SJSA1 (cell line): ENCODE measurements at regions not wholly inside any gene's neighbourhood (a gene's known extent, or its start where the extent isn't known, plus 50 kb on each side); places are given as distances from the start of the nearest gene placed in this dataset.

Experiments used
- DNase-seq, 2 experiments: peaks; one replicate each; pipeline ENCODE4 v3.0.0-alpha.2; 2015 to 2020; ENCODE audit warnings: low spot score in 2 of 2, low read depth in 1 of 2
- H3K27ac ChIP-seq: fragments of 250-450 bp; sonication (Bioruptor Pico); 2 replicates; pipeline ENCODE4 v1.5.1; 2020; ENCODE audit warnings: mild to moderate bottlenecking, moderate library complexity
- H3K27me3 ChIP-seq: fragments of 250-450 bp; sonication (Bioruptor Pico); replicated peaks from 2 replicates; pipeline ENCODE4 v1.5.1; 2020; ENCODE audit warnings: mild to moderate bottlenecking, moderate library complexity
- H3K36me3 ChIP-seq: fragments of 250-450 bp; sonication (Bioruptor Pico); 2 replicates; pipeline ENCODE4 v1.5.1; 2020; ENCODE audit warnings: mild to moderate bottlenecking
- H3K4me1 ChIP-seq: fragments of 250-450 bp; sonication (Bioruptor Pico); replicated peaks from 2 replicates; pipeline ENCODE4 v1.6.1; 2021; ENCODE audit warnings: mild to moderate bottlenecking
- H3K4me3 ChIP-seq: fragments of 250-450 bp; sonication (Bioruptor Pico); 2 replicates; pipeline ENCODE4 v1.5.1; 2020; ENCODE audit warnings: mild to moderate bottlenecking
- H3K9me3 ChIP-seq: fragments of 250-450 bp; sonication (Bioruptor Pico); replicated peaks from 2 replicates; pipeline ENCODE4 v1.5.1; 2020; ENCODE audit warnings: mild to moderate bottlenecking

DNA sequence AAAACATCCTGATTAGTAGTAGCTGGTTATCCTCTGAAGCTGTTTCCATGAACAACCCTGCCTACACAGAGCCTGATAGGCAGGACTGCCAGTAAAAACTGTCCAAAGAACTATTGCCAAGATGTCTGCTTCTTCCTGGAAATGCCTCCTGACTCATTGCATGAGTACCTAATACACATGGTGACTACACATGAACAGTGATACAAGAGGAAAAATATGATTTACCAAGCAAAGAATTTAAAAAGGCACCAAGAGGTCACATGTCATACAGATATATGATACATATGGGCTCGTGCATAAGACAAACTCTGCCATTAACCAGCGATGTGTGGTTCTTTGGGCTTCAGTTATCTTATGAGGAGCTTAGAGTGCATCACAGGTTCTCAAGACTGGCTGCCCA is 552.3 kb downstream of the SLC16A7 start:
- Histone ChIP-seq H3K4me3 (no peak overlapping the region), H3K27ac (peak overlapping the region; percentile 77), H3K4me1 (peaks cover 13% of the 10 kb centered on the region), H3K36me3 (no peaks in the 10 kb centered on the region), H3K27me3 (no peaks in the 10 kb centered on the region), H3K9me3 (no peaks in the 10 kb centered on the region)
- peak in 1 of 2 experiments; percentile 21 for DNase-seq

DNA sequence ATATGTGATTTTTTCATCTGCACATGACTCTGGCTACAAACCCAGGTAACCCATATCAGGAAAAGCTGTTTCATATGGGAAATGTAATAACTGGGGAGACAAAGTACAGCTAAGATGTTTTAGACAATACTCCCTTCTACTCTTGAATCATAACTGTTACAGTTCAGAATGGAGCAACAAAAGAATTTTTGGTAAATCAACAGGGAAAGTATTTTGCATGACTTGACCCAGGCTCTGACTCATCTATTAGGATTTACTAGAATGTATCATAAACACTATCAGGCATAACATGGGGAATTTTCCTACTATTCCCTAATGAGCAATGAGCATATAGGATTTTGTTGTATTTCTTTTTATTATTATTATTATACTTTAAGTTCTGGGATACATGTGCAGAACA is 553.0 kb downstream of the SLC16A7 start:
- no peaks in the 10 kb centered on the region for H3K9me3 ChIP-seq
- peak in 1 of 2 experiments; percentile 55 for DNase-seq
- H3K27me3 ChIP-seq: no peaks in the 10 kb centered on the region
- peak overlapping the region; percentile 77 for H3K27ac ChIP-seq
- peaks cover 13% of the 10 kb centered on the region for H3K4me1 ChIP-seq
- H3K4me3 ChIP-seq: no peak overlapping the region
- no peaks in the 10 kb centered on the region for H3K36me3 ChIP-seq

DNA sequence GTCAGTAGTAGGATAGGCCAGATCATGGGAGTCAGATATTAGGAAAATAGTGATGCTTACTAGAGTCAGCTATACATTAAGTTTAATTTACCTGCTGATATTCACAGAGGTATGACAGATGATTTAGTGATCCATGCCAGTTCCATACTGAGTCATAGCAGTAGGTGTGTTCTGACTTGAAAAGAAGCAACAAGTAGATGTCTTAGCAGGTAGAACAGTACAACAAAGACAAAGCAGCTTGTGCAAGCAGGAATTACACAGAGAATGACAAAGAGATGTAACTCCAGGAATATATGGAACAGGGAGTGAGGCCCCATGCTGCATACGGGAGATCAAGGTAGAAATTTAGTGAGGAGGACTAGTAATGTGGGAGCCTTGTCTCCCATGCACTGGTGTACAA is 556.9 kb downstream of the SLC16A7 start:
- no peak for DNase-seq
- H3K4me3 ChIP-seq: no peak overlapping the region
- H3K4me1 ChIP-seq: peaks cover 12% of the 10 kb centered on the region
- no peaks in the 10 kb centered on the region for H3K27me3 ChIP-seq
- no peak overlapping the region for H3K27ac ChIP-seq
- H3K36me3 ChIP-seq: no peaks in the 10 kb centered on the region
- no peaks in the 10 kb centered on the region for H3K9me3 ChIP-seq

DNA sequence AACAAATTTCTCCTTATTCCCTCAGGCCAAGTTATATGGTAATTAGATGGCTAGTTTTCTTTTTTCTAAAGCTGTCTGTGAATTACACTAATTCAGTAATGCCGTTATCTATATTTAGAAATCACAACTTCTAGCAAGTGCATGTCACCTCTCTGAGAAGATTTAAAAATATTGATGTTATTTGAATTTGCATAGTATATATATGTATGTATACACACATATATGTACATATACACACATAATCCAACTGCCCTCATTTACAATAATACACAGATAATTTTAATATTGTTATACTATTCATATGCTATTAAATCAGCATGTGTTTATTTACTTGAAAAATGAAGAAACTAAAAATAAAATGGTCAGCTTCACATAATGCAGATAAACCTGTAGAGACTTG is 563.9 kb downstream of the SLC16A7 start:
- no peaks in the 10 kb centered on the region for H3K27me3 ChIP-seq
- no peak for DNase-seq
- H3K4me3 ChIP-seq: no peak overlapping the region
- H3K9me3 ChIP-seq: no peaks in the 10 kb centered on the region
- no peaks in the 10 kb centered on the region for H3K36me3 ChIP-seq
- no peaks in the 10 kb centered on the region for H3K4me1 ChIP-seq
- H3K27ac ChIP-seq: no peak overlapping the region

- no peak for DNase-seq
- H3K4me1 ChIP-seq: no peaks in the 10 kb centered on the region
- H3K9me3 ChIP-seq: no peaks in the 10 kb centered on the region
- H3K27me3 ChIP-seq: no peaks in the 10 kb centered on the region
- no peak overlapping the region for H3K27ac ChIP-seq
- no peaks in the 10 kb centered on the region for H3K36me3 ChIP-seq
- H3K4me3 ChIP-seq: no peak overlapping the region
Measured at GRCh38 chr12:60162988-60163720, 567.3 kb downstream of the SLC16A7 start.

DNA sequence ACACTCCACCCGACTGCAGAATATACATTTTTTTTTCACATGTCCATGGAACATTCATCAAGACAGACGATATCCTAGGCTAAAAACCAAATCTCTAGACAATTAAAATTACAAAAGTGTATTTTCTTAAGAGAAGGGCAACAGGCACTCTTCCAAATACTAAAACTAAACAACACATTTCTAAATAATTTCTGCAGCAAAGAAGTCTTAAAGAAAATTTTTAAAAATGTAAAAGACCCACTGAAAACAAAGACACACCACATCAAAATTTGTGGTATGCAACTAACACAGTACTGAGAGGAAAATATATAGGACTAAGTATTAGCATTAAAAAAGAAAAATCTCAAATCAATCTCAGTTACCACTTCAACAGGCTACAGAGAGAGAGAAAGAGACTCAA is 570.0 kb downstream of the SLC16A7 start:
- Histone ChIP-seq H3K4me3 (no peak overlapping the region), H3K9me3 (no peaks in the 10 kb centered on the region), H3K27me3 (no peaks in the 10 kb centered on the region), H3K36me3 (no peaks in the 10 kb centered on the region), H3K4me1 (no peaks in the 10 kb centered on the region), H3K27ac (no peak overlapping the region)
- DNase-seq: no peak

DNA sequence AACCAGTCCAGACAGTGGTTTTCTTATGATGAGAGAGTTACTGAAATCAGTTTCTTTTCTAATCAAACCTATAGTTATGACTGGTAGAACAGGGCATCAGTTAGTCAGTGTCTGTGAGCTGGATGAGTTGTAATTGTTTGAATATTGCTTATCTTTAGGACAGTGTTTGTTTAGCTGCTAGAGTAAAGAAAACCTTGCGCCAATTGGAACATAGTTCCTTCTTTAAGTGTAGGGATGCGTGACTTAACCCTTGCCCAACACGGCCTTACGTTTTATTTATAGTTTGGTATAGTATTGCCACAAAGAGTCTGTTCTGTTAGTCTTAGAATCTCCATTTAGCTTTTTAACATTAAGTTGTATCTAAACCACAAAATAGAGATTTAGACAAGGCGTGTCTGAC is 572.6 kb downstream of the SLC16A7 start:
- Histone ChIP-seq H3K27ac (no peak overlapping the region), H3K36me3 (no peaks in the 10 kb centered on the region), H3K4me3 (no peak overlapping the region), H3K27me3 (peaks cover 24% of the 10 kb centered on the region), H3K4me1 (no peaks in the 10 kb centered on the region), H3K9me3 (no peaks in the 10 kb centered on the region)
- DNase-seq: no peak

DNA sequence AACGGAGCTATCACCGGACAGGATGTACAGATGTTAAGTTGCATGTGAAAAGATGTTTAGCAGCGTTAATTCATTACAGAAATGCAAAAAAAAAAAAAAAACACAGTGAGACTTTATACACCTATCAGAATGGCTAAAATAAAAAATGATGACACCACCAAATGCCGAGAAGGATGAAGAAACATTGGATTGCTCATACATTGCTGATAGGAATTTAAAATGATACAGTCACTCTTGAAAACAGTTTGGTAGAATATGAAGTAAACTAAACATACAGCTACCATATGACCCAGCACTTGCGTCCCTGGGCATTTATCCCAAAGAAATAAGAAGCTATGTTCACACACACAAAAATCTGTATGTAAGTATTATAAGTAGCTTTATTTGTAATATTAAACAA is 574.1 kb downstream of the SLC16A7 start:
- Histone ChIP-seq H3K27ac (no peak overlapping the region), H3K4me3 (no peak overlapping the region), H3K9me3 (no peaks in the 10 kb centered on the region), H3K36me3 (no peaks in the 10 kb centered on the region), H3K27me3 (peaks cover 39% of the 10 kb centered on the region), H3K4me1 (no peaks in the 10 kb centered on the region)
- no peak for DNase-seq

DNA sequence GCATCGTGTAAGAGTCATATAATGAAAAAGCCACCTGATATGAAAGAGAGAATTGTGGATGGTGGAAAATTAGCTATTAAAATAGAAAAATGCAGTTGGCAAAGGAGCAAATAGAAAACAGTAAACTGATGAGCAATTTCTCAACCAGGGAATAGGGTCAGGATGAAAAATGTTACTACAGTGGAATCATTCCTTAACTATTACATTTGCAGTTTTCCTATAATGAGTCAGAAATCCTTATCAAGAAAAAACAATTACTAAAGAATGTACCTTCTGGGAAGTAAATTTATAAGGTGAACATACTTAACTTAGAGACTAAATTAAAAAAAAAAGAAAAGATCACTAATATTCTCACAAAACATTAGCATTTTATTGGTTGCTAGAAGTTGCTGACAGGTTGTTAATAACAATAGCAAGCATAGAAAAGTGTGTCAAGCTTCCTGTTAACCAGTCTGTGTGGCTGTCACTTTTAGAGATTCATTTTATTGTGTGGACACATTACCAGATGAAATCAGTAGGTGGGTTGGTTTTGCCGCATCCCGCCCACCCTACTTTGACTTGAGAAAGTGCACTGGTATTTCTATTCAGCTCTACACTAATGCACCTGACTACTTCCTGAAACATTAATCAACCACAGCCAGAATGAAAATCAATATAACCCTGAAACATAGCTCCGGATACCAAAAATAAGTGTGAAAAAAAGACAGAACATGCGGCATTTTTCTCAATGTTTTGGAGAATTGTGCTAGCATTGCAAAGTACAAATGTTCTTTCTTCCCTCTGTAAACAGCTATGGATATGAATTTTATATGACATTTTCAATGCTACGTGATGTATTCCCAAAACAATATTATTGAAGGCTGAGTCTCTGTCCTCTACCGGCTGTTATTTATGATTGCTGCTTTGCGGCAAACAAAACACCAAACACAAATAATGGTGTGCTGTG is 576.7 kb downstream of the SLC16A7 start:
- Histone ChIP-seq H3K4me3 (no peak overlapping the region), H3K9me3 (no peaks in the 10 kb centered on the region), H3K27me3 (peaks cover 63% of the 10 kb centered on the region), H3K4me1 (no peaks in the 10 kb centered on the region), H3K36me3 (no peaks in the 10 kb centered on the region), H3K27ac (no peak overlapping the region)
- peak; percentile 75 to 80 for DNase-seq

DNA sequence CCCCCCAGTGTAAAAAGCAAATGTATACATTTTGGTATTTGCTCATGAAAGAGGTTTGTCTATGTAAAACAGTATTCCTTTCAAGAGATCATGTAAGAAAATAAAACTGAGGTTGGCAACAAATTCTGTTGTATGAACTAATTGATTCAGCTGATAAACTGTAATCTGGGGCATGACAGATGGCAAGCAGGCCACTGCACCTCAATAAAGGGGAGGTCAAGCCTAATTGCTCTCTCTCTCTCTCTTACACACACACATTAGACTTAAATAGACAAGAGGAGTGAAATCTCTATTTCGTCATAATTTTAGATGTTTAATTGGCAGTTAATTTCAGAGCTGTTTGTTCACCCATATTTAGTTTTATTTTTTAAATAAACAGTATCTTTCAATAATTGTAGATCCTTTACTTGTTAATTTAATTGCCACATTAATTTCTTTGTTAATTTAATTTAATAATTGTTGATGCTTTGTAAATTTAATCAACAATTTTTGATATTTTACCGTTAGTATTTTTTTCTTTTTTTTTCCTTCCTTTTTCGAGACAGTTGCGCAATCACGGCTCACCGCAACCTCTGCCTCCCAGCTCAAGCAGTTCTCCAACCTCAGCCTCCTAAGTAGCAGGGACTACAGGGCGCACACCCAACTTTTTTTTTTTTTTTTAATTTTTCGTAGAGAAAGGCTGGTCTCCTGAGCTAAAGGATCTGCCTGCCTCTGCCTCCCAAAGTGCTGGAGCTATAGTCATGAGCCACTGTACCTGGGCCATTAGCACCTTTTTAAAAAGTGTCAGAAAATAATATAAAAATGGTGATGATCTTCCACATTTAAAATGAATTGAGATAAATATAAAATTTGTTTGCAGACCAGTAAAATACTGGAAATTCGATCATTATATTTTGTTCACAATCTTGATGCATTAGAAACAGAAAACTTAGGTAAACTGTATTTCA is 577.7 kb downstream of the SLC16A7 start:
- Histone ChIP-seq H3K27ac (no peak overlapping the region), H3K9me3 (no peaks in the 10 kb centered on the region), H3K36me3 (no peaks in the 10 kb centered on the region), H3K4me3 (no peak overlapping the region), H3K27me3 (peaks cover 73% of the 10 kb centered on the region), H3K4me1 (no peaks in the 10 kb centered on the region)
- peak; percentile 69 to 78 for DNase-seq

- no peaks in the 10 kb centered on the region for H3K36me3 ChIP-seq
- no peak overlapping the region for H3K27ac ChIP-seq
- peaks cover 78% of the 10 kb centered on the region for H3K27me3 ChIP-seq
- no peak overlapping the region for H3K4me3 ChIP-seq
- no peaks in the 10 kb centered on the region for H3K9me3 ChIP-seq
- H3K4me1 ChIP-seq: no peaks in the 10 kb centered on the region
- peak in 1 of 2 experiments; percentile 71 for DNase-seq
Measured at GRCh38 chr12:60174476-60174875, 578.6 kb downstream of the SLC16A7 start.

GRCh38 chr12:60174941-60175340 is 579.1 kb downstream of the SLC16A7 start:
- Histone ChIP-seq H3K27ac (no peak overlapping the region), H3K4me3 (no peak overlapping the region), H3K27me3 (peaks cover 83% of the 10 kb centered on the region), H3K36me3 (no peaks in the 10 kb centered on the region), H3K9me3 (no peaks in the 10 kb centered on the region), H3K4me1 (no peaks in the 10 kb centered on the region)
- DNase-seq: peak in 1 of 2 experiments; percentile 63

DNA sequence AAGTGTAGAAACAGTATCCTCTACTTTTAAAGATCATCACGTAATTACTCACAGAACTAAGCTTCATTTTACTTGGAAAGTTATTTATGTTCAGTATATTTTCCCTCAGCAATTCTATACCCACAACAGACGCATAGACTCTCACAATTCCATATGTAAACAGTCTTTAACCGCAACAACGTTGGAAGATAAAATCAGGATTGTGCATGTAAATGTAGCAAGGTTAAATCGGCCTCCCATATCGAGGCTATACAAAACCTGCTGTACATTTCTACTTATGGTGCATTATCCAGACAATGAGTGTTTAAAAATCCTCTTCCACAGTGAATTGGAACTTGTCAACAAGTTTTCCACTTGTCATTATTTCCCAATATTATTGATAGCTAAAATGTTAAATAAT is 581.1 kb downstream of the SLC16A7 start:
- Histone ChIP-seq H3K4me1 (no peaks in the 10 kb centered on the region), H3K4me3 (no peak overlapping the region), H3K36me3 (no peaks in the 10 kb centered on the region), H3K27ac (no peak overlapping the region), H3K27me3 (peaks cover 93% of the 10 kb centered on the region), H3K9me3 (no peaks in the 10 kb centered on the region)
- peak; percentile 62 to 73 for DNase-seq
